WTC11 (cell line): ENCODE measurements at regions not wholly inside any gene's neighbourhood (a gene's known extent, or its start where the extent isn't known, plus 50 kb on each side); places are given as distances from the start of the nearest gene placed in this dataset.

Experiments used
- ATAC-seq: fragments of 200-7000 bp; cut with Tn5 transposase; 2 replicates; pipeline ENCODE4 v1.10.0; 2021; ENCODE audit warnings: mild to moderate bottlenecking, moderate library complexity
- CTCF ChIA-PET: fragments of 300-600 bp; sonication (Branson Sonifier 250); formaldehyde crosslinking; loops from one replicate; lab custom pipeline; 2021; ENCODE audit warnings: antibody characterized with exemption; lab: Charles Lee
- POLR2A ChIA-PET: fragments of 350-600 bp; sonication (Branson Sonifier 250); formaldehyde crosslinking; loops from one replicate; lab custom pipeline; 2021; ENCODE audit warnings: antibody characterized with exemption; lab: Charles Lee
- DNase-seq: peaks from one replicate; pipeline ENCODE4 v3.0.0; 2021; ENCODE audit warnings: low spot score
- H3K27ac Mint-ChIP-seq: 2 replicates; pipeline ENCODE4 v1.8.0; 2021; ENCODE audit warnings: mixed read lengths
- H3K27me3 Mint-ChIP-seq: 2 replicates; pipeline ENCODE4 v1.8.0; 2021; ENCODE audit warnings: low read depth, mild to moderate bottlenecking, moderate library complexity, mixed read lengths
- H3K36me3 Mint-ChIP-seq: 2 replicates; pipeline ENCODE4 v1.8.0; 2021; ENCODE audit warnings: mixed read lengths
- H3K4me1 Mint-ChIP-seq: 2 replicates; pipeline ENCODE4 v1.8.0; 2022; ENCODE audit warnings: mixed read lengths
- H3K4me3 Mint-ChIP-seq: 2 replicates; pipeline ENCODE4 v1.8.0; 2021; ENCODE audit warnings: mild to moderate bottlenecking, moderate library complexity, mixed read lengths
- H3K9me3 Mint-ChIP-seq: 2 replicates; pipeline ENCODE4 v1.8.0; 2021; ENCODE audit warnings: mixed read lengths
- ATF1 ChIP-seq: sonication (generic); formaldehyde crosslinking; IDR thresholded peaks from 2 replicates; pipeline ENCODE4 v1.8.1; 2023; ENCODE audit warnings: mild to moderate bottlenecking, moderate library complexity, missing genetic modification reagents
- CBFB ChIP-seq: sonication (generic); formaldehyde crosslinking; IDR thresholded peaks from 2 replicates; pipeline ENCODE4 v1.8.1; 2022; ENCODE audit warnings: mild to moderate bottlenecking, low read depth, missing genetic modification reagents
- CREB1 ChIP-seq: sonication (generic); formaldehyde crosslinking; IDR thresholded peaks from 2 replicates; pipeline ENCODE4 v1.8.0; 2023; ENCODE audit warnings: mild to moderate bottlenecking, missing genetic modification reagents
- CREM ChIP-seq: sonication (generic); formaldehyde crosslinking; IDR thresholded peaks from 2 replicates; pipeline ENCODE4 v1.8.1; 2022; ENCODE audit warnings: mild to moderate bottlenecking, missing genetic modification reagents, moderate library complexity
- E2F1 ChIP-seq: sonication (generic); formaldehyde crosslinking; IDR thresholded peaks from 2 replicates; pipeline ENCODE4 v1.8.0; 2022; ENCODE audit warnings: mild to moderate bottlenecking, missing genetic modification reagents
- E2F4 ChIP-seq: sonication (generic); formaldehyde crosslinking; IDR thresholded peaks from 2 replicates; pipeline ENCODE4 v1.8.1; 2022; ENCODE audit warnings: low read depth, mild to moderate bottlenecking, moderate library complexity, missing genetic modification reagents, borderline replicate concordance
- ELF4 ChIP-seq: sonication (generic); formaldehyde crosslinking; IDR thresholded peaks from 2 replicates; pipeline ENCODE4 v1.8.1; 2022; ENCODE audit warnings: low read depth, mild to moderate bottlenecking, moderate library complexity, missing genetic modification reagents
- FOXK1 ChIP-seq: sonication (generic); formaldehyde crosslinking; IDR thresholded peaks from 2 replicates; pipeline ENCODE4 v1.8.0; 2022; ENCODE audit warnings: mild to moderate bottlenecking, moderate library complexity, missing genetic modification reagents
- FOXP1 ChIP-seq: sonication (generic); formaldehyde crosslinking; IDR thresholded peaks from 2 replicates; pipeline ENCODE4 v1.8.0; 2022; ENCODE audit warnings: missing genetic modification reagents, mild to moderate bottlenecking, moderate library complexity, borderline replicate concordance
- FOXP4 ChIP-seq: sonication (generic); formaldehyde crosslinking; IDR thresholded peaks from 2 replicates; pipeline ENCODE4 v1.8.0; 2022; ENCODE audit warnings: mild to moderate bottlenecking, missing genetic modification reagents
- GABPB1 ChIP-seq: sonication (generic); formaldehyde crosslinking; IDR thresholded peaks from 2 replicates; pipeline ENCODE4 v1.8.1; 2023; ENCODE audit warnings: mild to moderate bottlenecking, missing genetic modification reagents
- HMGXB4 ChIP-seq: sonication (generic); formaldehyde crosslinking; IDR thresholded peaks from 2 replicates; pipeline ENCODE4 v1.8.1; 2023; ENCODE audit warnings: mild to moderate bottlenecking, moderate library complexity, missing genetic modification reagents
- NR2C2 ChIP-seq: sonication (generic); formaldehyde crosslinking; IDR thresholded peaks from 2 replicates; pipeline ENCODE4 v1.8.0; 2022; ENCODE audit warnings: mild to moderate bottlenecking, missing genetic modification reagents
- PRDM15 ChIP-seq: sonication (generic); formaldehyde crosslinking; IDR thresholded peaks from 2 replicates; pipeline ENCODE4 v1.8.0; 2022; ENCODE audit warnings: missing genetic modification reagents
- PRRX2 ChIP-seq: fragments of 250-450 bp; sonication (Bioruptor Pico); IDR thresholded peaks from 2 replicates; pipeline ENCODE4 v1.8.0; 2021; ENCODE audit warnings: mild to moderate bottlenecking
- SOX15 ChIP-seq: fragments of 250-450 bp; sonication (Bioruptor Pico); IDR thresholded peaks from 2 replicates; pipeline ENCODE4 v1.9.0; 2021; ENCODE audit warnings: mild to moderate bottlenecking
- TP53 ChIP-seq: sonication (generic); formaldehyde crosslinking; IDR thresholded peaks from 2 replicates; pipeline ENCODE4 v1.8.1; 2023; ENCODE audit warnings: mild to moderate bottlenecking, missing genetic modification reagents
- ZNF232 ChIP-seq: sonication (generic); formaldehyde crosslinking; IDR thresholded peaks from 2 replicates; pipeline ENCODE4 v1.8.0; 2022; ENCODE audit warnings: mild to moderate bottlenecking, missing genetic modification reagents
- ZNF512 ChIP-seq: sonication (generic); formaldehyde crosslinking; IDR thresholded peaks from 2 replicates; pipeline ENCODE4 v1.8.1; 2022; ENCODE audit warnings: missing genetic modification reagents, borderline replicate concordance

- ChIA-PET POLR2A (no interaction called here), CTCF (interaction anchor here (1.0 kb wide), 1 partner anchor 405 kb away, joined by 3 read pairs; no protein-coding TSS in a partner anchor)
- Mint-ChIP-seq H3K36me3 (peaks cover 2% of the 10 kb centered on the region; the same call in 1 of the 2 replicates), H3K9me3 (peaks cover 8% of the 10 kb centered on the region), H3K27me3 (no peaks in the 10 kb centered on the region), H3K4me3 (no peak overlapping the region), H3K27ac (no peak overlapping the region), H3K4me1 (peaks cover 10% of the 10 kb centered on the region)
- TF ChIP-seq TP53 (no peak), CREM (CRISPR knock-in tag) (no peak), CREB1 (no peak), PRDM15 (CRISPR knock-in tag) (no peak), ATF1 (CRISPR knock-in tag) (no peak), NR2C2 (CRISPR knock-in tag) (no peak)
- DNase-seq (no peak), ATAC-seq (peak; percentile 58)
Measured at GRCh38 chr15:53210653-53211052, 420.5 kb upstream of the ONECUT1 start.

- no peak overlapping the region for H3K4me3 Mint-ChIP-seq
- no peaks in the 10 kb centered on the region for H3K27me3 Mint-ChIP-seq
- H3K36me3 Mint-ChIP-seq: peaks cover 2% of the 10 kb centered on the region; the same call in 1 of the 2 replicates
- ChIA-PET POLR2A (no interaction called here), CTCF (no interaction called here)
- TF ChIP-seq E2F4 (CRISPR knock-in tag) (no peak), FOXP1 (CRISPR knock-in tag) (no peak)
- H3K9me3 Mint-ChIP-seq: peaks cover 11% of the 10 kb centered on the region
- no peak for DNase-seq
- peaks cover 10% of the 10 kb centered on the region for H3K4me1 Mint-ChIP-seq
- ATAC-seq: no peak
- no peak overlapping the region for H3K27ac Mint-ChIP-seq
Measured at GRCh38 chr15:53209396-53210042, 419.4 kb upstream of the ONECUT1 start.

GRCh38 chr15:53208751-53209150, 418.6 kb upstream of the ONECUT1 start:
- POLR2A ChIA-PET: no interaction called here
- TF ChIP-seq SOX15 (CRISPR knock-in tag) (no peak), HMGXB4 (CRISPR knock-in tag) (no peak), ZNF512 (CRISPR knock-in tag) (no peak), PRRX2 (CRISPR knock-in tag) (no peak), ELF4 (CRISPR knock-in tag) (no peak), GABPB1 (CRISPR knock-in tag) (no peak), ZNF232 (CRISPR knock-in tag) (no peak), FOXP4 (CRISPR knock-in tag) (no peak), FOXK1 (CRISPR knock-in tag) (no peak), E2F1 (CRISPR knock-in tag) (no peak), CBFB (CRISPR knock-in tag) (no peak)

More at GRCh38 chr15:53208751-53209150, 418.6 kb upstream of the ONECUT1 start:
- DNase-seq: no peak
- H3K36me3 Mint-ChIP-seq: peaks cover 2% of the 10 kb centered on the region; the same call in 1 of the 2 replicates
- CTCF ChIA-PET: no interaction called here
- no peak for ATAC-seq
- H3K27ac Mint-ChIP-seq: no peak overlapping the region
- H3K4me3 Mint-ChIP-seq: no peak overlapping the region
- H3K9me3 Mint-ChIP-seq: peaks cover 11% of the 10 kb centered on the region
- peaks cover 15% of the 10 kb centered on the region for H3K4me1 Mint-ChIP-seq
- H3K27me3 Mint-ChIP-seq: no peaks in the 10 kb centered on the region
